Osteocyte (in vitro differentiated cells): ENCODE measurements at regions not wholly inside any gene's neighbourhood (a gene's known extent, or its start where the extent isn't known, plus 50 kb on each side); places are given as distances from the start of the nearest gene placed in this dataset.

Experiments used
- DNase-seq: peaks from one replicate; pipeline ENCODE4 v3.0.0; 2021; ENCODE audit warnings: mixed read lengths; ENCODE audit not compliant: unreplicated experiment; ENCODE audit errors: extremely low spot score
- H3K27ac Mint-ChIP-seq: one replicate; pipeline ENCODE4 v1.8.0; 2021; ENCODE audit warnings: mild to moderate bottlenecking, mixed read lengths; ENCODE audit not compliant: unreplicated experiment
- H3K27me3 Mint-ChIP-seq: one replicate; pipeline ENCODE4 v1.8.0; 2021; ENCODE audit warnings: mixed read lengths; ENCODE audit not compliant: unreplicated experiment
- H3K36me3 Mint-ChIP-seq: one replicate; pipeline ENCODE4 v1.8.0; 2021; ENCODE audit warnings: mixed read lengths; ENCODE audit not compliant: unreplicated experiment
- H3K4me1 Mint-ChIP-seq: one replicate; pipeline ENCODE4 v1.8.0; 2021; ENCODE audit warnings: mixed read lengths; ENCODE audit not compliant: unreplicated experiment
- H3K4me3 Mint-ChIP-seq: one replicate; pipeline ENCODE4 v1.8.0; 2021; ENCODE audit warnings: mild to moderate bottlenecking, moderate library complexity, mixed read lengths; ENCODE audit not compliant: unreplicated experiment
- H3K9me3 Mint-ChIP-seq: one replicate; pipeline ENCODE4 v1.8.0; 2021; ENCODE audit warnings: mixed read lengths; ENCODE audit not compliant: unreplicated experiment
- TF ChIP-seq, protein P1 (sequence below): fragments of 200-600 bp; sonication (generic); IDR thresholded peaks from 2 replicates; pipeline ENCODE4 v1.5.0; 2021; ENCODE audit warnings: antibody characterized with exemption, mild to moderate bottlenecking, moderate library complexity

- no peaks in the 10 kb centered on the region for H3K4me1 Mint-ChIP-seq
- H3K4me3 Mint-ChIP-seq: no peak overlapping the region
- no peak for DNase-seq
- TF ChIP-seq, protein P1, sequence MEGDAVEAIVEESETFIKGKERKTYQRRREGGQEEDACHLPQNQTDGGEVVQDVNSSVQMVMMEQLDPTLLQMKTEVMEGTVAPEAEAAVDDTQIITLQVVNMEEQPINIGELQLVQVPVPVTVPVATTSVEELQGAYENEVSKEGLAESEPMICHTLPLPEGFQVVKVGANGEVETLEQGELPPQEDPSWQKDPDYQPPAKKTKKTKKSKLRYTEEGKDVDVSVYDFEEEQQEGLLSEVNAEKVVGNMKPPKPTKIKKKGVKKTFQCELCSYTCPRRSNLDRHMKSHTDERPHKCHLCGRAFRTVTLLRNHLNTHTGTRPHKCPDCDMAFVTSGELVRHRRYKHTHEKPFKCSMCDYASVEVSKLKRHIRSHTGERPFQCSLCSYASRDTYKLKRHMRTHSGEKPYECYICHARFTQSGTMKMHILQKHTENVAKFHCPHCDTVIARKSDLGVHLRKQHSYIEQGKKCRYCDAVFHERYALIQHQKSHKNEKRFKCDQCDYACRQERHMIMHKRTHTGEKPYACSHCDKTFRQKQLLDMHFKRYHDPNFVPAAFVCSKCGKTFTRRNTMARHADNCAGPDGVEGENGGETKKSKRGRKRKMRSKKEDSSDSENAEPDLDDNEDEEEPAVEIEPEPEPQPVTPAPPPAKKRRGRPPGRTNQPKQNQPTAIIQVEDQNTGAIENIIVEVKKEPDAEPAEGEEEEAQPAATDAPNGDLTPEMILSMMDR: no peak
- H3K27me3 Mint-ChIP-seq: peaks cover 4% of the 10 kb centered on the region
- no peak overlapping the region for H3K27ac Mint-ChIP-seq
- H3K36me3 Mint-ChIP-seq: no peaks in the 10 kb centered on the region
- no peaks in the 10 kb centered on the region for H3K9me3 Mint-ChIP-seq
Observed at GRCh38 chr2:185215497-185215896, 523.1 kb upstream of the FSIP2 start.

GRCh38 chr2:185219981-185220380 lies 518.6 kb upstream of the FSIP2 start:
- DNase-seq: no peak
- Mint-ChIP-seq H3K36me3 (no peaks in the 10 kb centered on the region), H3K4me1 (no peaks in the 10 kb centered on the region), H3K9me3 (no peaks in the 10 kb centered on the region), H3K4me3 (no peak overlapping the region), H3K27me3 (peaks cover 6% of the 10 kb centered on the region), H3K27ac (no peak overlapping the region)
- TF ChIP-seq, protein P1: no peak

- TF ChIP-seq, protein P1: no peak
- H3K4me1 Mint-ChIP-seq: no peaks in the 10 kb centered on the region
- H3K27me3 Mint-ChIP-seq: peaks cover 6% of the 10 kb centered on the region
- H3K9me3 Mint-ChIP-seq: no peaks in the 10 kb centered on the region
- no peak overlapping the region for H3K4me3 Mint-ChIP-seq
- no peak for DNase-seq
- no peaks in the 10 kb centered on the region for H3K36me3 Mint-ChIP-seq
- H3K27ac Mint-ChIP-seq: no peak overlapping the region
Observed at GRCh38 chr2:185222311-185222710, 516.3 kb upstream of the FSIP2 start.

GRCh38 chr2:185227391-185227790 lies 511.2 kb upstream of the FSIP2 start:
- H3K9me3 Mint-ChIP-seq: no peaks in the 10 kb centered on the region
- no peak overlapping the region for H3K27ac Mint-ChIP-seq
- H3K36me3 Mint-ChIP-seq: no peaks in the 10 kb centered on the region

DNA sequence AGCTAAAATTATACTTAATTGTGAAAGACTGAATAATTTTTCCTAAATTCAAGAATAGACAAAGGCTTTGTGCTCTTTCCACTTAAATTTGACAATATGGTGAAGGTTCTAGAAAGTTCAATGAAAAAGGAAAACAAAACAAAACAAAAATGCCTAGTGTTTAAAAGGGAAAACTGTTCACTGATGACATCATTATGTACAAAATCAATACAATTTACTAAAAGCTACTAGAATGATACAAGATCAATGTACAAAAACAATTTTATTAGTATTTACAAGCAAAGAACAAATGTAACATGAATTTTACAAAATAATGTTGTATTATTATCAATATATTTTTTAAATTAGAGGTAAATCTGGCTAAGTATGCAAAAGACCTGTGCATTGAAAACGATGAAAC lies 499.1 kb upstream of the FSIP2 start:
- Mint-ChIP-seq H3K4me1 (no peaks in the 10 kb centered on the region), H3K27ac (no peak overlapping the region), H3K4me3 (no peak overlapping the region), H3K9me3 (peaks cover 21% of the 10 kb centered on the region), H3K36me3 (no peaks in the 10 kb centered on the region), H3K27me3 (peaks cover 2% of the 10 kb centered on the region)
- TF ChIP-seq, protein P1: no peak
- no peak for DNase-seq

More at GRCh38 chr2:185227391-185227790, 511.2 kb upstream of the FSIP2 start:
- Mint-ChIP-seq H3K27me3 (peaks cover 6% of the 10 kb centered on the region), H3K4me1 (no peaks in the 10 kb centered on the region), H3K4me3 (no peak overlapping the region)
- TF ChIP-seq, protein P1: no peak
- DNase-seq: no peak
